Lower lobe of right lung (tissue), 2 donors: ENCODE measurements at regions not wholly inside any gene's neighbourhood (a gene's known extent, or its start where the extent isn't known, plus 50 kb on each side); places are given as distances from the start of the nearest gene placed in this dataset.

Source experiments
- ATAC-seq, 2 donors: fragments of 200-7000 bp; cut with Tn5 transposase; one replicate each; pipeline ENCODE4 v1.9.1; 2020 to 2022; ENCODE audit warnings: mild to moderate bottlenecking in 2 of 2, moderate library complexity in 2 of 2
- DNase-seq: peaks from one replicate; pipeline ENCODE4 v3.0.0-alpha.2; 2020
- H3K27ac ChIP-seq: fragments of 200-600 bp; one replicate; pipeline ENCODE4 v1.8.0; 2022
- H3K27me3 ChIP-seq: fragments of 200-600 bp; one replicate; pipeline ENCODE4 v1.8.0; 2022; ENCODE audit warnings: low read depth
- H3K36me3 ChIP-seq: fragments of 200-600 bp; one replicate; pipeline ENCODE4 v1.8.0; 2022; ENCODE audit warnings: mild to moderate bottlenecking
- H3K4me1 ChIP-seq: fragments of 200-600 bp; one replicate; pipeline ENCODE4 v1.8.0; 2022
- H3K4me3 ChIP-seq: fragments of 200-600 bp; one replicate; pipeline ENCODE4 v1.8.0; 2022; ENCODE audit warnings: mild to moderate bottlenecking
- H3K9me3 ChIP-seq: fragments of 200-600 bp; one replicate; pipeline ENCODE4 v1.8.0; 2022
- intact Hi-C: fragments of 100-400 bp; cut with DNase I; formaldehyde crosslinking; loops from one replicate; pipeline ENCODE4 v1.11.0; 2022
- TF ChIP-seq, protein P1 (sequence below): fragments of 200-600 bp; IDR thresholded peaks from one replicate; pipeline ENCODE4 v1.8.0; 2022; ENCODE audit warnings: antibody characterized with exemption, mild to moderate bottlenecking
- donor health status: DM: no; HTN: yes; CAD: no; lungs with severe emphysema.

DNA sequence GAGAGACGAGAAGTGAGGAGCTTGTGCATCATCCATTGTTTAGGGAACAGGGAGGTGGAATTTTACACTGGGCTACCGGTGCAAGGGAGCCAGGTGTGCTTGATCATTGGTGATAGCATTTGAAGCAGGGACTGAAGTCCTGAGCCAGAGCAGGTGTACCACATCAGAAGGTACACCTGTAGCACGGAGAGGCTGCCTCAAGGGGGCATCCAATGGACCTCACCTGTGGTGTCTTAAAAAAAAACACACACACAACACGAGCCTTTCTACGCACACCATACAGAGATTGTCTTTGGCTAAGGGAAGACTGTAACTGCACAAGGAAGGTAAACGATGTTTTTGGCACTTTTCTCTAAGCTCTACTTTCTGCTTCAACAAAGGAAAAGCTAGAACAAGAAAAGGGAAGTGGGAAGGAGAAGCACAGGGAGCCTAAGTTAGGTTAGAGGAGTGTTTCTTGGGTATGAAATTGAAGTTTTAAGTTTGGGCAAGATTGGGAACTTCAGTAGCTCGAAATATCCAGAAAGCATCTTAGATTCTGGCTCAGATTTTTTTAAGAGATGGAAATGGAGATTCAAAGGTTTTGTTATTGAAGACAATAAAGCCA, 334.3 kb upstream of the FBXO33 start:
- no peak for ATAC-seq
- Histone ChIP-seq H3K4me1 (no peaks in the 10 kb centered on the region), H3K9me3 (no peaks in the 10 kb centered on the region), H3K4me3 (no peak overlapping the region), H3K27ac (no peak overlapping the region), H3K36me3 (no peaks in the 10 kb centered on the region), H3K27me3 (no peaks in the 10 kb centered on the region)
- TF ChIP-seq, protein P1, sequence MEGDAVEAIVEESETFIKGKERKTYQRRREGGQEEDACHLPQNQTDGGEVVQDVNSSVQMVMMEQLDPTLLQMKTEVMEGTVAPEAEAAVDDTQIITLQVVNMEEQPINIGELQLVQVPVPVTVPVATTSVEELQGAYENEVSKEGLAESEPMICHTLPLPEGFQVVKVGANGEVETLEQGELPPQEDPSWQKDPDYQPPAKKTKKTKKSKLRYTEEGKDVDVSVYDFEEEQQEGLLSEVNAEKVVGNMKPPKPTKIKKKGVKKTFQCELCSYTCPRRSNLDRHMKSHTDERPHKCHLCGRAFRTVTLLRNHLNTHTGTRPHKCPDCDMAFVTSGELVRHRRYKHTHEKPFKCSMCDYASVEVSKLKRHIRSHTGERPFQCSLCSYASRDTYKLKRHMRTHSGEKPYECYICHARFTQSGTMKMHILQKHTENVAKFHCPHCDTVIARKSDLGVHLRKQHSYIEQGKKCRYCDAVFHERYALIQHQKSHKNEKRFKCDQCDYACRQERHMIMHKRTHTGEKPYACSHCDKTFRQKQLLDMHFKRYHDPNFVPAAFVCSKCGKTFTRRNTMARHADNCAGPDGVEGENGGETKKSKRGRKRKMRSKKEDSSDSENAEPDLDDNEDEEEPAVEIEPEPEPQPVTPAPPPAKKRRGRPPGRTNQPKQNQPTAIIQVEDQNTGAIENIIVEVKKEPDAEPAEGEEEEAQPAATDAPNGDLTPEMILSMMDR, result no peak
- intact Hi-C loops, result no loop called here
- no peak for DNase-seq

DNA sequence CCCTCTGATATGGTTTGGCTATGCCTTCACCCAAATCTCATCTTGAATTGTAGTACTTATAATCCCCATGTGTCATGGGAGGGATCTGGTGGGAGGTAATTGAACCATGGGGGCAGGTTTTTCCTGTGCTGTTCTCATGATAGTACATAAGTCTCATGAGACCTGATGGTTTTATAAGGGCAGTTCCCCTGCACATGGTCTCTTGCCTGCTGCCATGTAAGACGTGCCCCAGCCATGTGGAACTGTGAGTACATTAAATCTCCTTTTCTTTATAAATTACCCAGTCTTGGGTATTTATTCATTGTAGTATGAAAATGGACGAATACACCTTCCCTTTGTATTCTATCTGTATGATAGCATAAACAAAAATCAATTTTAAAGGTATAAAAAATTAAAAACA, 333.4 kb upstream of the FBXO33 start:
- DNase-seq, result no peak
- TF ChIP-seq, protein P1, result no peak
- no peaks in the 10 kb centered on the region for H3K27me3 ChIP-seq
- no peaks in the 10 kb centered on the region for H3K4me1 ChIP-seq
- no peak overlapping the region for H3K27ac ChIP-seq
- no peaks in the 10 kb centered on the region for H3K9me3 ChIP-seq
- H3K36me3 ChIP-seq, result no peaks in the 10 kb centered on the region
- intact Hi-C loops, result no loop called here
- no peak overlapping the region for H3K4me3 ChIP-seq
- no peak for ATAC-seq

DNA sequence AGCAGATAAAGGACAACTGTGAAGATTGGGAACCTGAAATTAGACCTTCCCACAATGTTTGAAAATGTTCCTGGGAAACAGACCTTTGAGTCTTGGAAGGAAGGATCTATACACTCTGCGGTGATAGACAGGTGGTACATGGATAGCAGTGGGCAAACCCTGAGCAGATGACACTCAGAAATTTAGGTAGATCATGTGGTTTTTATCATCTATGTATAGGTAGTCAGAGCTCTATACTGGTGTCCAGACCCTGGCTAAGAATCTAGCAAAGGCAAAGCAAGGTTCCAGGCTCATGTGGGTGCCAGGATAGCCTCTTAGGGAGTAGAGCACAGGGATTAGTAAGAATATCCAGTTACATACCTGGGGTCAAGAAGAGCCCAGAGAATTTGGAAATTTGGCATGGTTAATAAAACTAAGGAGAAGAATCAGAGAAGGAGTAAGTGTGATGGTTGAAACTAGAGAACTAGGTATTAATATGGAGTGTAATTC, 331.2 kb upstream of the FBXO33 start:
- TF ChIP-seq, protein P1, result no peak
- Histone ChIP-seq H3K9me3 (no peaks in the 10 kb centered on the region), H3K4me1 (no peaks in the 10 kb centered on the region), H3K36me3 (no peaks in the 10 kb centered on the region), H3K27ac (no peak overlapping the region), H3K4me3 (no peak overlapping the region), H3K27me3 (no peaks in the 10 kb centered on the region)
- ATAC-seq (no peak), DNase-seq (no peak)
- intact Hi-C loops, result no loop called here

DNA sequence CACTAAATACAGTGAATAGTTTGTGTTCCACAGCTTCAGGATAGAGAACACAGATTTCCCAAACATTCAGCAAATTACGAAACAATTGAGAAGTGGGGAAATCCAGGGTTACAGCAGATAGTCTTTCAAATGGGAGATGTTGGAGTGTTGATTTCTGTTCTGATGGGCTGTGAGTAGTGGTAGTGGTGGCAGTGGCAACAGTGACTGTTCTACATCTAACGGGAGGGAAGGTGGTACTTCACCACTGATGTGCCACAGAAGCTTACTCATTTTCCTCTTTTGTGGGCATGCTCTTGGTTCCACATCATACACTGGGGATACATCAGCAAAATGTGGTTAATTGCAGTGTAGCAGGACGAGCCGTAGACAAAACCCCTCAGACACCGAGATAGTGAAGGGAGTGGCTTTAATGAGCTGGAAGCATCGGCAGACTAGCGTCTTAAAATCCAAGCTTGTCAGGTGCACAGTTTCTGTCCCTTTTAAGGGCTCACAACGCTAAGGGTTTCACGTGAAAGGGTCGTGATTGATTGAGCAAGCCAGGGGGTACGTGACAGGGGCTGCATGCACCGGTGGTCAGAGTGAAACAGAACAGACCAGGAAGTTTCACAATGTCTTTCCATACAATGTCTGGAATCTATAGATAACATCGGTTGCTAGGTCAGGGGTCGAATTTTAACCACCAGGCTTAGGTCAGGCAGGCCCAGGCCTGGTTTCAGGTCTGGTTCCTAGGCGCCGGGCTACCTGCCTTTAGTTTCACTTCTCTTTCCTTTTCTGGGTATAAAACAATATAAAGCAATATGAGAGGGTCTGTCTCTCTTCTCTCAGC, 330.6 kb upstream of the FBXO33 start:
- Histone ChIP-seq H3K27ac (no peak overlapping the region), H3K9me3 (no peaks in the 10 kb centered on the region), H3K4me1 (no peaks in the 10 kb centered on the region), H3K27me3 (no peaks in the 10 kb centered on the region), H3K4me3 (no peak overlapping the region), H3K36me3 (no peaks in the 10 kb centered on the region)
- ATAC-seq (no peak), DNase-seq (no peak)
- TF ChIP-seq, protein P1, result no peak
- intact Hi-C loops, result no loop called here

DNA sequence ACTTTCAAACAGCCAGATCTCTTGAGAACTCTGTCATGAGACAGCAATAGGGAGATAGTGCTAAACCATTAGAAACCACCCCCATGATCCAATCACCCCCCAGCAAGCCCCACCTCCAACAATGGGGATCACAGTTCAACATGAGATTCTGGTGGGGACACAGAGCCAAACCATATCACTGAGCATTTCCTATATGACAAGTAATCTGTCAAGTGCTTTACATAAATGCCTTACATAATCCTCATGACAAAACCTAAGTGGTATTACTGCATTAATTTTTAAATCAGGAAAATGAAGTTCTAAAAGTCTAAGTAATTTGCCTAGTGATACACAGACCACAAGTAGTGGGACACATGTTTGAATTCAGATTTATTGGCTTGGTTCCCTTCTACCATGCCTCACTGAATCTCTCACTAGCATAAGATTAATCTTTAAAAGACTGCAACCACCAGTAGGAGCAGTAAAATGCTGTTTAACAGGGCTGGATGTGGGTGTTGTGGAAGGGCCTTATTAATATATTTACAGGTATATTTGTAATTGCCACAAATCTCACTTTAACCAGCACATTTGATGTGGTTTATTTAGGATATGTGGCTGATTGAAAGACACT, 323.1 kb upstream of the FBXO33 start:
- H3K27me3 ChIP-seq, result no peaks in the 10 kb centered on the region
- no peak for DNase-seq
- TF ChIP-seq, protein P1, result no peak
- H3K4me3 ChIP-seq, result no peak overlapping the region
- no peak overlapping the region for H3K27ac ChIP-seq
- ATAC-seq, result no peak
- intact Hi-C loops, result no loop called here
- no peaks in the 10 kb centered on the region for H3K9me3 ChIP-seq
- no peaks in the 10 kb centered on the region for H3K36me3 ChIP-seq
- H3K4me1 ChIP-seq, result no peaks in the 10 kb centered on the region
